Hematopoietic multipotent progenitor cell treated with erythropoietin and hydrocortisone succinate and interleukin-3 and kit ligand, for 15 days (in vitro differentiated cells): ENCODE measurements at regions not wholly inside any gene's neighbourhood (a gene's known extent, or its start where the extent isn't known, plus 50 kb on each side); places are given as distances from the start of the nearest gene placed in this dataset.
"Not testable (repeated sequence)": the region's sequence is repeated elsewhere in the genome, so short reads cannot be mapped to it uniquely, and the experiment has no call there.

Source experiments
- DNase-seq: peaks from one replicate; pipeline ENCODE4 v3.0.0-alpha.2; 2015; ENCODE audit warnings: low spot score

GRCh38 chr2:2662847-2663356 lies 331.8 kb upstream of the MYT1L start:
- no peak for DNase-seq

- no peak for DNase-seq
Measured at GRCh38 chr2:2662037-2662846, 331.2 kb upstream of the MYT1L start.

GRCh38 chr2:2660789-2661355 lies 329.8 kb upstream of the MYT1L start:
- DNase-seq: no peak

GRCh38 chr2:2657121-2657962 lies 326.3 kb upstream of the MYT1L start:
- no peak for DNase-seq

- no peak for DNase-seq
Measured at GRCh38 chr2:2656115-2657011, 325.3 kb upstream of the MYT1L start.

- DNase-seq: no peak
Measured at GRCh38 chr2:2655453-2656114, 324.5 kb upstream of the MYT1L start.

- no peak for DNase-seq
Measured at GRCh38 chr2:2653231-2653630, 322.2 kb upstream of the MYT1L start.

GRCh38 chr2:2650608-2651375 lies 319.7 kb upstream of the MYT1L start:
- DNase-seq: no peak

- no peak for DNase-seq
Measured at GRCh38 chr2:2649109-2650072, 318.3 kb upstream of the MYT1L start.

- no peak for DNase-seq
Measured at GRCh38 chr2:2648094-2648493, 317.0 kb upstream of the MYT1L start.

GRCh38 chr2:2647141-2647541 lies 316.1 kb upstream of the MYT1L start:
- DNase-seq: no peak

- DNase-seq: no peak
Measured at GRCh38 chr2:2646433-2647051, 315.5 kb upstream of the MYT1L start.

GRCh38 chr2:2645162-2645855 lies 314.2 kb upstream of the MYT1L start:
- no peak for DNase-seq

- DNase-seq: not testable (repeated sequence)
Measured at GRCh38 chr2:2644751-2645150, 313.7 kb upstream of the MYT1L start.

- DNase-seq: no peak
Measured at GRCh38 chr2:2644040-2644439, 313.0 kb upstream of the MYT1L start.

- no peak for DNase-seq
Measured at GRCh38 chr2:2642906-2643890, 312.1 kb upstream of the MYT1L start.
